GM12878 (cell line): ENCODE measurements at regions not wholly inside any gene's neighbourhood (a gene's known extent, or its start where the extent isn't known, plus 50 kb on each side); places are given as distances from the start of the nearest gene placed in this dataset.

Source experiments
- ATAC-seq: fragments of 200-7000 bp; cut with Tn5 transposase; 3 replicates; pipeline ENCODE4 v1.9.1; 2020; ENCODE audit warnings: mild to moderate bottlenecking, moderate library complexity
- BruUV-seq: library from RNA; stranded (reverse); fragments of 400-500 nt; replicated peaks from 2 replicates; lab custom pipeline; 2021; lab: Mats Ljungman, UMichigan
- CTCF ChIA-PET: fragments of 300-600 bp; sonication (Branson Sonifier 250); formaldehyde crosslinking; extraction: SDS; loops from one replicate; lab custom pipeline; 2021; ENCODE audit warnings: inconsistent platforms; lab: Yijun Ruan, JAX
- POLR2A ChIA-PET: fragments of 350-600 bp; formaldehyde crosslinking; extraction: SDS; loops from one replicate; lab custom pipeline; 2021; ENCODE audit warnings: inconsistent platforms; lab: Charles Lee
- RAD21 ChIA-PET: fragments of 300-600 bp; sonication (Branson Sonifier 250); formaldehyde crosslinking; loops from one replicate; lab custom pipeline; 2023; ENCODE audit warnings: antibody characterized with exemption; ENCODE audit not compliant: unreplicated experiment; lab: Charles Lee
- SMC1A ChIA-PET: fragments of 300-600 bp; sonication (Branson Sonifier 250); formaldehyde crosslinking; loops from one replicate; lab custom pipeline; 2023; ENCODE audit not compliant: unreplicated experiment, uncharacterized antibody; lab: Charles Lee
- DNase-seq: peaks from one replicate; pipeline ENCODE4 v3.0.0-alpha.2; 2011; ENCODE audit warnings: low read depth, low spot score
- FAIRE-seq: peaks from 3 replicates; lab custom pipeline; 2011; peaks lifted over from hg19 to GRCh38; lab: Jason Lieb, UNC
- H2AFZ ChIP-seq: 2 replicates; pipeline ENCODE4 v1.6.0; 2011; ENCODE audit warnings: low read depth, low read length, control low read depth; ENCODE audit not compliant: control insufficient read depth
- H3K27ac ChIP-seq: 2 replicates; pipeline ENCODE4 v1.5.1; 2011; ENCODE audit warnings: control low read depth; ENCODE audit not compliant: control insufficient read depth, insufficient read depth
- H3K27me3 ChIP-seq, 2 experiments: replicated peaks in 1 of 2; 2 replicates each; pipeline versions ENCODE4 v1.6.0 to v1.6.1; 2011; ENCODE audit warnings: low read length in 1 of 2; ENCODE audit not compliant: control insufficient read depth in 2 of 2, insufficient read depth in 2 of 2
- H3K36me3 ChIP-seq, 2 experiments: 2 replicates each; pipeline ENCODE4 v1.5.1; 2011; ENCODE audit warnings: low read length in 1 of 2; ENCODE audit not compliant: control insufficient read depth in 2 of 2, insufficient read depth in 2 of 2
- H3K4me1 ChIP-seq: 2 replicates; pipeline ENCODE4 v1.6.1; 2011; ENCODE audit warnings: mild to moderate bottlenecking, low read length, moderate library complexity, mixed read lengths; ENCODE audit not compliant: control insufficient read depth, insufficient read depth
- H3K4me2 ChIP-seq: 2 replicates; pipeline ENCODE4 v1.6.0; 2011; ENCODE audit warnings: control low read depth; ENCODE audit not compliant: control insufficient read depth, insufficient read depth
- H3K4me3 ChIP-seq: fragments of 200-600 bp; sonication (generic); 2 replicates; pipeline ENCODE4 v1.5.1; 2016
- H3K79me2 ChIP-seq: 2 replicates; pipeline ENCODE4 v1.6.0; 2011; ENCODE audit warnings: low read length; ENCODE audit not compliant: control insufficient read depth, insufficient read depth
- H3K9ac ChIP-seq: 2 replicates; pipeline ENCODE4 v1.8.0; 2011; ENCODE audit warnings: low read length, control low read depth, mixed read lengths; ENCODE audit not compliant: control insufficient read depth, insufficient read depth
- H3K9me3 ChIP-seq: replicated peaks from 3 replicates; pipeline ENCODE4 v1.5.1; 2011; ENCODE audit warnings: mild to moderate bottlenecking, low read length; ENCODE audit not compliant: control insufficient read depth, insufficient read depth
- H4K20me1 ChIP-seq: 2 replicates; pipeline ENCODE4 v1.6.0; 2011; ENCODE audit not compliant: control insufficient read depth, insufficient read depth
- ATF7 ChIP-seq: fragments of 450-650 bp; IDR thresholded peaks from 2 replicates; pipeline ENCODE4 v1.6.1; 2016; ENCODE audit warnings: low read depth, mild to moderate bottlenecking
- BCL11A ChIP-seq: IDR thresholded peaks from 2 replicates; pipeline ENCODE4 v1.6.1; 2011; ENCODE audit warnings: low read depth, low read length
- CHD4 ChIP-seq: fragments of 200-600 bp; sonication (generic); IDR thresholded peaks from 2 replicates; pipeline ENCODE4 v1.6.1; 2016; ENCODE audit warnings: mild to moderate bottlenecking
- EED ChIP-seq: sonication (generic); IDR thresholded peaks from 2 replicates; pipeline ENCODE4 v1.6.1; 2016; ENCODE audit warnings: antibody characterized with exemption, low read depth
- EZH2 ChIP-seq: IDR thresholded peaks from 2 replicates; pipeline ENCODE4 v1.6.1; 2012; ENCODE audit warnings: low read depth, mild to moderate bottlenecking, control low read depth, inconsistent platforms, low read length, borderline replicate concordance; ENCODE audit not compliant: control insufficient read depth
- GATAD2B ChIP-seq: fragments of 450-650 bp; conservative IDR thresholded peaks from 2 replicates; pipeline ENCODE4 v1.6.1; 2017; ENCODE audit warnings: low read depth, mild to moderate bottlenecking, moderate library complexity
- HDAC6 ChIP-seq: fragments of 200-600 bp; sonication (generic); IDR thresholded peaks from one replicate; pipeline ENCODE4 v1.8.0; 2017; ENCODE audit warnings: antibody characterized with exemption; ENCODE audit not compliant: unreplicated experiment
- IRF4 ChIP-seq: IDR thresholded peaks from 2 replicates; pipeline ENCODE4 v1.6.1; 2011; ENCODE audit warnings: low read depth, low read length
- KLF5 ChIP-seq: fragments of 450-650 bp; IDR thresholded peaks from 2 replicates; pipeline ENCODE4 v1.6.1; 2014; ENCODE audit warnings: mild to moderate bottlenecking; ENCODE audit not compliant: partially characterized antibody
- MEF2A ChIP-seq: IDR thresholded peaks from 2 replicates; pipeline ENCODE4 v1.6.1; 2011; ENCODE audit warnings: low read depth, mild to moderate bottlenecking, low read length, moderate library complexity; ENCODE audit not compliant: insufficient read depth
- MEF2B ChIP-seq: fragments of 450-650 bp; IDR thresholded peaks from 2 replicates; pipeline ENCODE4 v1.6.1; 2018; ENCODE audit warnings: mild to moderate bottlenecking, moderate library complexity; ENCODE audit not compliant: partially characterized antibody, poor library complexity, severe bottlenecking
- NFYA ChIP-seq: IDR thresholded peaks from 2 replicates; pipeline ENCODE4 v1.6.1; 2011; ENCODE audit warnings: low read depth, mild to moderate bottlenecking, low read length, improper control_type of control experiment, borderline replicate concordance
- POLR2A ChIP-seq: IDR thresholded peaks from 2 replicates; pipeline ENCODE4 v1.6.1; 2011; ENCODE audit warnings: low read depth, mild to moderate bottlenecking, low read length
- POLR2AphosphoS2 ChIP-seq: IDR thresholded peaks from 2 replicates; pipeline ENCODE4 v1.6.1; 2011; ENCODE audit warnings: low read depth, mild to moderate bottlenecking, low read length, improper control_type of control experiment, moderate library complexity
- TBL1XR1 ChIP-seq: IDR thresholded peaks from 2 replicates; pipeline ENCODE4 v1.6.1; 2012; ENCODE audit warnings: low read depth, low read length, improper control_type of control experiment
- ZNF217 ChIP-seq: fragments of 450-650 bp; IDR thresholded peaks from 2 replicates; pipeline ENCODE4 v1.6.1; 2017; ENCODE audit warnings: antibody characterized with exemption, mild to moderate bottlenecking
- ZNF687 ChIP-seq: fragments of 450-650 bp; IDR thresholded peaks from 2 replicates; pipeline ENCODE4 v1.6.1; 2017; ENCODE audit warnings: mild to moderate bottlenecking, moderate library complexity
- WGBS: methylation state at CpG from one replicate; pipeline ENCODE4 v1.1.6; 2016; ENCODE audit warnings: low lambda C conversion rate; ENCODE audit not compliant: insufficient replicate concordance, insufficient coverage; ENCODE audit errors: missing lambda C conversion rate; 5-methylcytosine and 5-hydroxymethylcytosine counted together
- in situ Hi-C: fragments of 300-500 bp; cut with MboI; formaldehyde crosslinking; loops from 9 replicates; pipeline ENCODE4 v1.14.3; 2018; ENCODE audit warnings: mixed read lengths
- intact Hi-C: fragments of 100-400 bp; cut with micrococcal nuclease; formaldehyde crosslinking; loops from one replicate; pipeline ENCODE4 v1.14.2; 2022; ENCODE audit not compliant: unreplicated experiment
- TF ChIP-seq, protein P1 (sequence below): IDR thresholded peaks from 2 replicates; pipeline ENCODE4 v1.6.1; 2012; ENCODE audit warnings: mild to moderate bottlenecking, low read depth, low read length

GRCh38 chr4:189498457-189498856 lies 442.2 kb upstream of the FRG1 start (continued):
- no peak for TF ChIP-seq ZNF687
- TF ChIP-seq TBL1XR1: no peak
- TF ChIP-seq, all 136 proteins: peak for 0

DNA sequence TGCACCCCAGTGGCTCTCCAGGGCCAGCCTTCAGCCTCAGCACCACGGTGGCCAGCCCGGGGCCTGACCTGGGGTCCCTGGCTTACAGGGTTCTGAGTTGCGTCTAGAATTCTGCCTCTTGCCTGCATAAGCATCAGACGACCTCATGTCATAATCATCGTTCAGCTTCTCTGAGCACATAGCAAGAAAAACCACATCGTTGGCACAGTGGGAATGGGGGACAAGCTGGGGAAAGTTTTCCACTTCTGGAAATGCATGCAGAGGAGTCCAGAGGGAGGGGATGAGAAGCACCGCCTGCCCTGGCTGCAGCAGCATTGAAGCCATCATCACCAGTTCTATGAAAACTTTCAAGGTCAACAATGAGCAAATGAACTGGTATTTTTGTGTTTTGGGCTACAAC lies 441.0 kb upstream of the FRG1 start:
- Histone ChIP-seq H3K27me3 (no peaks in the 10 kb centered on the region), H4K20me1 (no peaks in the 10 kb centered on the region), H3K9me3 (peaks cover 1% of the 10 kb centered on the region; the same call in 1 of the 3 replicates), H3K4me1 (no peaks in the 10 kb centered on the region), H3K27ac (no peak overlapping the region), H2AFZ (no peak overlapping the region), H3K79me2 (no peaks in the 10 kb centered on the region), H3K4me2 (no peak overlapping the region), H3K9ac (no peak overlapping the region), H3K36me3 (no peaks in the 10 kb centered on the region), H3K4me3 (no peak overlapping the region)
- no peak for DNase-seq
- WGBS: 33% methylated on average over 7 of the region's 7 CpGs
- ChIA-PET POLR2A (no interaction called here), SMC1A (no interaction called here), CTCF (no interaction called here), RAD21 (no interaction called here)
- no peak for FAIRE-seq
- no TSS peak for BruUV-seq
- in situ Hi-C loops (no loop called here), intact Hi-C loops (no loop called here)
- no peak for ATAC-seq
- TF ChIP-seq MEF2A (no peak), ZNF217 (no peak), EZH2 (no peak), BCL11A (no peak), CHD4 (no peak), IRF4 (no peak), MEF2B (no peak), EED (no peak), KLF5 (no peak), POLR2A (no peak), ATF7 (no peak), HDAC6 (no peak), NFYA (no peak), POLR2AphosphoS2 (no peak), GATAD2B (no peak)
- TF ChIP-seq, protein P1, sequence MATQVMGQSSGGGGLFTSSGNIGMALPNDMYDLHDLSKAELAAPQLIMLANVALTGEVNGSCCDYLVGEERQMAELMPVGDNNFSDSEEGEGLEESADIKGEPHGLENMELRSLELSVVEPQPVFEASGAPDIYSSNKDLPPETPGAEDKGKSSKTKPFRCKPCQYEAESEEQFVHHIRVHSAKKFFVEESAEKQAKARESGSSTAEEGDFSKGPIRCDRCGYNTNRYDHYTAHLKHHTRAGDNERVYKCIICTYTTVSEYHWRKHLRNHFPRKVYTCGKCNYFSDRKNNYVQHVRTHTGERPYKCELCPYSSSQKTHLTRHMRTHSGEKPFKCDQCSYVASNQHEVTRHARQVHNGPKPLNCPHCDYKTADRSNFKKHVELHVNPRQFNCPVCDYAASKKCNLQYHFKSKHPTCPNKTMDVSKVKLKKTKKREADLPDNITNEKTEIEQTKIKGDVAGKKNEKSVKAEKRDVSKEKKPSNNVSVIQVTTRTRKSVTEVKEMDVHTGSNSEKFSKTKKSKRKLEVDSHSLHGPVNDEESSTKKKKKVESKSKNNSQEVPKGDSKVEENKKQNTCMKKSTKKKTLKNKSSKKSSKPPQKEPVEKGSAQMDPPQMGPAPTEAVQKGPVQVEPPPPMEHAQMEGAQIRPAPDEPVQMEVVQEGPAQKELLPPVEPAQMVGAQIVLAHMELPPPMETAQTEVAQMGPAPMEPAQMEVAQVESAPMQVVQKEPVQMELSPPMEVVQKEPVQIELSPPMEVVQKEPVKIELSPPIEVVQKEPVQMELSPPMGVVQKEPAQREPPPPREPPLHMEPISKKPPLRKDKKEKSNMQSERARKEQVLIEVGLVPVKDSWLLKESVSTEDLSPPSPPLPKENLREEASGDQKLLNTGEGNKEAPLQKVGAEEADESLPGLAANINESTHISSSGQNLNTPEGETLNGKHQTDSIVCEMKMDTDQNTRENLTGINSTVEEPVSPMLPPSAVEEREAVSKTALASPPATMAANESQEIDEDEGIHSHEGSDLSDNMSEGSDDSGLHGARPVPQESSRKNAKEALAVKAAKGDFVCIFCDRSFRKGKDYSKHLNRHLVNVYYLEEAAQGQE: no peak
